Fibroblast of skin of right biceps (primary cell): ENCODE measurements at regions not wholly inside any gene's neighbourhood (a gene's known extent, or its start where the extent isn't known, plus 50 kb on each side); places are given as distances from the start of the nearest gene placed in this dataset.
"Not testable (repeated sequence)": the region's sequence is repeated elsewhere in the genome, so short reads cannot be mapped to it uniquely, and the experiment has no call there.

Experiments used
- DNase-seq: peaks from one replicate; pipeline ENCODE4 v3.0.0-alpha.2; 2013

GRCh38 chr18:67846422-67847098, 330.0 kb upstream of the DSEL start:
- DNase-seq: no peak

GRCh38 chr18:67845035-67845434, 328.5 kb upstream of the DSEL start:
- no peak for DNase-seq

GRCh38 chr18:67840379-67840778, 323.9 kb upstream of the DSEL start:
- DNase-seq: no peak

GRCh38 chr18:67818432-67818831, 301.9 kb upstream of the DSEL start:
- DNase-seq: no peak

GRCh38 chr18:67815280-67815679, 298.8 kb upstream of the DSEL start:
- no peak for DNase-seq

GRCh38 chr18:67813380-67814028, 297.0 kb upstream of the DSEL start:
- DNase-seq: no peak

GRCh38 chr18:67805261-67805660, 288.7 kb upstream of the DSEL start:
- no peak for DNase-seq

GRCh38 chr18:67794521-67794920, 278.0 kb upstream of the DSEL start:
- peak; percentile 84 for DNase-seq

- DNase-seq: no peak
These were observed 274.0 kb upstream of the DSEL start for GRCh38 chr18:67790527-67790926.

GRCh38 chr18:67789165-67789545, 272.6 kb upstream of the DSEL start:
- DNase-seq: no peak

GRCh38 chr18:67788310-67789164, 272.0 kb upstream of the DSEL start:
- DNase-seq: no peak

GRCh38 chr18:67783196-67783946, 266.9 kb upstream of the DSEL start:
- DNase-seq: peak; percentile 96

- peak; percentile 59 for DNase-seq
These were observed 261.5 kb upstream of the DSEL start for GRCh38 chr18:67778016-67778415.

- DNase-seq: peak; percentile 72
These were observed 260.4 kb upstream of the DSEL start for GRCh38 chr18:67776929-67777328.

GRCh38 chr18:67771271-67771670, 254.8 kb upstream of the DSEL start:
- DNase-seq: peak; percentile 86

GRCh38 chr18:67770520-67770919, 254.0 kb upstream of the DSEL start:
- no peak for DNase-seq

- DNase-seq: peak; percentile 84
These were observed 250.4 kb upstream of the DSEL start for GRCh38 chr18:67766930-67767329.

GRCh38 chr18:67752211-67752610, 235.7 kb upstream of the DSEL start:
- DNase-seq: not testable (repeated sequence)

- no peak for DNase-seq
These were observed 226.4 kb upstream of the DSEL start for GRCh38 chr18:67742954-67743353.

GRCh38 chr18:67742525-67742924, 226.0 kb upstream of the DSEL start:
- no peak for DNase-seq

GRCh38 chr18:67735506-67735905, 219.0 kb upstream of the DSEL start:
- no peak for DNase-seq

GRCh38 chr18:67733088-67733487, 216.6 kb upstream of the DSEL start:
- peak; percentile 59 for DNase-seq

GRCh38 chr18:67731851-67732250, 215.3 kb upstream of the DSEL start:
- peak; percentile 67 for DNase-seq
